Upper lobe of left lung (tissue), 4 donors: ENCODE measurements at regions not wholly inside any gene's neighbourhood (a gene's known extent, or its start where the extent isn't known, plus 50 kb on each side); places are given as distances from the start of the nearest gene placed in this dataset.

Experiments used
- CTCF ChIP-seq, 6 experiments: fragments of 450-650 bp in 4 of 6; fragments of 200-600 bp in 2 of 6; sonication (generic) in 2 of 6; IDR thresholded peaks; one replicate each; pipeline ENCODE4 v1.5.1; 2016 to 2019; ENCODE audit warnings: antibody characterized with exemption in 6 of 6
- EP300 ChIP-seq, 4 donors: sonication (generic); formaldehyde crosslinking; IDR thresholded peaks; one replicate each; pipeline ENCODE4 v1.5.1; 2017; ENCODE audit warnings: antibody characterized with exemption in 4 of 4, control low read depth in 2 of 4
- POLR2A ChIP-seq, 4 donors: fragments of 450-650 bp; IDR thresholded peaks; one replicate each; pipeline ENCODE4 v1.5.1; 2016 to 2017; ENCODE audit warnings: antibody characterized with exemption in 4 of 4, mild to moderate bottlenecking in 2 of 4
- POLR2AphosphoS5 ChIP-seq, 2 donors: sonication (generic); formaldehyde crosslinking; IDR thresholded peaks; one replicate each; pipeline ENCODE4 v1.5.1; 2017; ENCODE audit warnings: antibody characterized with exemption in 2 of 2

GRCh38 chr12:4987076-4988046 is 56.3 kb upstream of the KCNA5 start:
- TF ChIP-seq CTCF (IDR thresholded peaks at IDR 0.05), result no peak
- no peak for TF ChIP-seq EP300 (IDR thresholded peaks at IDR 0.05)
- TF ChIP-seq POLR2A (IDR thresholded peaks at IDR 0.05), result no peak
- TF ChIP-seq POLR2AphosphoS5 (IDR thresholded peaks at IDR 0.05), result no peak
